CD4-positive, alpha-beta T cell treated with Interleukin-10 for 1 hour (primary cell): ENCODE measurements at regions not wholly inside any gene's neighbourhood (a gene's known extent, or its start where the extent isn't known, plus 50 kb on each side); places are given as distances from the start of the nearest gene placed in this dataset.

Experiments used
- DNase-seq: peaks from one replicate; pipeline ENCODE4 v3.0.0-alpha.2; 2020

DNA sequence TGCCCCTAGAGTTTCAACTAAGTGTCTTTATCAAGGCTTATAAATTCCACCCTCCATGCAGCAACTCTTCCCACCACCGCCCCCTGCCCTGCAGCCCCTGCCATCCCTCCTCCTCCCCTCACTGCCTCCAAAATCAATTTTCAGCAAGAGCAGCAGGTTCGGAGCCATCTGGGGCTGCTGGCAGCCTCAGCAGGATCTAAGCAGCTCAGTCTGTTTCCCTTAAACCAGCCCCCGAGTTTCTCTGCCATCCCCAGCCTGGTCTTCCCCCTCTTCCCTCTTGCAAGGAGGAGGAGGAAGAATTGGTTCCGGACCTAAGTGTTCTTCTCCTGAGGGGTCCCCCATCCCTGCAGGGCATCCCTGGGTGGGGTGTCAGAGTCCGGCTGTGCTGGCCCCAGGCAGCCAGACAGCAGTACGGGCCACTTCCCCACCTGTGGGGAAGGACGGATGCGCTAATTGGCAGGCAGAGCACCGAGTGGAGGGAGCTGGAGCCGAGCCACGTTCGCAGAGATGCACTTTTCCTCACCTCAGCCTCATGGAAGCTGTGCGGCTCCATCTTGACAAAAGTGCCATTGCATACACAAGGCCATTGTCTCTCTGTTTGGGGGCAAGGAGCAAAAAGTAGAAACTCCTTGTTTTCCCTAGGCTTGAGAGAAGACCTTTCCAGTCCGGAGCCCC lies 189.3 kb downstream of the KCNA5 start:
- no peak for DNase-seq

DNA sequence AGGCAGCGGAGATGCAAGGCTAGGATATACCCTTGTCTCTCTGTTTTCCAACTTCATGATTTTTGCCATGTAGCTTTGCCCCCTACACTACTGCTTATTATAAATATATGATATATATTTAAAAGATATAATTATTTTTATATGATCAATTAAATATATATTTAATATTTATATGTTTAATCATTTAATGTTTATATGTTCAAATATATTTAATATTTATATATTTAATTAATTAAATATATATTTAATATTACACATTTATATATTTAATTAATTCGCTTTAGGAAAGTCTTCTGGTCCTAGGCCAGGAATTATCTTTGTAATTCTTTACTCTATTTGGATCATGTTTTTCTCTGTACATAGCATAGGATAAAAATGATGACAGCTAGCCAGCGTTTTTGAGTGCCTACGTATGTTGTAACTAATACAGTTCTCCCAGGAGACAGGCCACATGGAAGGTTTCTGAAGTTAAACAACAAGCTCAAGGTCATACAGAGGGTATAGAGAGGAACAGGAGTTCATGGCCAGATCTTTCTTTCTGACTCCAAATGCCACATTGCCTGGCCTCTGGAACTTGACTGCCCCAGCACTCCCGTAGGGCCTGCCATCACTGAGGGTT lies 192.5 kb downstream of the KCNA5 start:
- DNase-seq: no peak

DNA sequence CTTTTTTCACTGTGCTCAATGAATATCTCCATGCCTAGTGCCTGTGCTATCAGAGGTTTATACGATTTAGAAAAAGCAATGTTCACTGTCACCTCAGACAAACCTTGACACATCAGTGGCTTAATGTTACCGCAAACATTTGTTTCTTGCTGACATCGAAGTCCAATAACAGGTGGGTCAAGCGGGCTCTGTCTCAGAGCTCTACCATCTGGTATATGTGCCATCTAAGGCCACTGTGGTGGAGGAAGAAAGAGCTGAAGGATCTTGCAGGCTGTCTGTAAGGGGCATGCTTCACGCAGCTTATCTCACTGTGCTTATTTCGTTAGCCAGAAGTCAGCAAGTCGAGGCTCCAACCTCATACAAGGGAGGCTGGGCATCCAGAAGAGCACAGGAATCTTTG lies 189.5 kb upstream of the NTF3 start:
- no peak for DNase-seq

DNA sequence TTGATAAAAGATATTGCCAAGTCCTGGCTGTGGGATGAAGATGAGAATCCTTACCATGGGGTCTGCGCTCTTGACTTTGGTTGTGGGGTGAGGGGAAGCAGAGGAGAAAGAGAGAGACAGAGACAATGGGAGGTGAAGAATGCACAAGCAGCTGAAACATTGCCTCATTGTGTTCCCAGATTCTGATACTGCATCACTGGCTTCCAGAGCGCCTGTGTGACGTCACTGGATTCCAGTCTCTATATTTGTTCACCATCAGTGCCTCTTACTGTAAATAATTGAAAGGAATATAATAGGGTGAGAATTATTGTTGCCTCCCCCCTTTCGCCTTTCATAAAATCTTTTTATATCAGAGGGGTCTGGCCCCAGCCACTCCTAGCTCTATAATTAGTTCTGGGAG lies 188.9 kb upstream of the NTF3 start:
- no peak for DNase-seq

DNA sequence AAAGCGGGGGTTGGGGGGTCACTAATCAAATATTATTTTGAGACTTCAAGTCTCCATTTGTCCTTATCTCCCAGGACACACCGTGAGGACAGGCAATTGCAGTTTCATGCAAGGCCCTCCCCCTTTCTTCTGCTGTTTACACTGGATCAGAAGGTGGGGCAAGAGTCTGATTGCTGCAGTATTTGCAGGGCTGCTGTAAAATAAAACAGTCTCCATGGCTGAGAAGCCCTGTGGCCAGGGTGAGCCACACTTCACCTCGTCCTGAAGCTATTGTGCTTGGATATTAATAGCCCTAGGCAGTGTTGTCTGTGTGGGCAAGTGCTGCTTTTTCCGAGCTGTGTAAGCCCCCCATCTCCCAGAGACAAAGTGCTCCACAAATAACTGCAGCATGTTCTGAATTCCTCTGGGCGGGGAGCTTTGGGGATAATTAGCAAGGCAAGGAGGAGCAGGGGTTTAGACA lies 187.4 kb upstream of the NTF3 start:
- DNase-seq: no peak

DNA sequence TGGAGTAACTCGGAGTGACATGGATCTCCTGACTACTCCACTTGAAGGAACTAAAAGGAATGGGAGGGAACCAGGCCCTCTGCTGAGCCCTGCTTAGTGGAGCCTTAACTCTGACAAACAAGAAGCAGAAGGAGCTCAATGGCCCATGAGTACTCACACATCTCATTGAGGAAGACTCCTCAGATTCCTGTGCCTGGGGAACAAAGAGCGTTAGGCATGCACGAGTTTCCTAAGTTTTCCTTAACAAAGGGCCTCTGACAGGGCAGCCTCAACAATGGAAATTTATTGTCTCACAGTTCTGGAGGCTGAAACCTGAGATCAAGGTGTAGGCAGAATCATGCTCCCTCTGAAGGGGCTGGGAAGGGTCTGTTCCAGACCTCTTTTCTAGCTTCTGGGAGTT lies 185.7 kb upstream of the NTF3 start:
- DNase-seq: no peak

DNA sequence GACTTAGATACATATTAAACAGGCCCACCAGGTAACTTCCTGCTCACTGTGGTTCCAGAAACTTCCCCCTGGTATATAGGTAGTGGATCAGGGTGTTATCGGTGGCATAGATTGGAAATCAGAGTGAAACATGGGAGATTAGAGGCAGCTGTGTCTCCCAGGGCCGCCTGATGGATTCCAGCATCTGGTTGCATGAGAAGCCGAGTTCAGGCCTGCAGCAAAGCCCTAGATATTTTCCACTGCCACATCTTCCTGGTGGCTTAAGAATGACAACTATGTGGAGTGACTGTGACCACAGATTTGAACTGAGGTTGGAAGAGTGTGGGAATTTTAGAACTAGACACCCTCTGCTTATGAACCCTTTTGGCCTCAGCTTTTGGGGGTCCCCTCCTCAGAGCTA lies 184.8 kb upstream of the NTF3 start:
- DNase-seq: no peak

DNA sequence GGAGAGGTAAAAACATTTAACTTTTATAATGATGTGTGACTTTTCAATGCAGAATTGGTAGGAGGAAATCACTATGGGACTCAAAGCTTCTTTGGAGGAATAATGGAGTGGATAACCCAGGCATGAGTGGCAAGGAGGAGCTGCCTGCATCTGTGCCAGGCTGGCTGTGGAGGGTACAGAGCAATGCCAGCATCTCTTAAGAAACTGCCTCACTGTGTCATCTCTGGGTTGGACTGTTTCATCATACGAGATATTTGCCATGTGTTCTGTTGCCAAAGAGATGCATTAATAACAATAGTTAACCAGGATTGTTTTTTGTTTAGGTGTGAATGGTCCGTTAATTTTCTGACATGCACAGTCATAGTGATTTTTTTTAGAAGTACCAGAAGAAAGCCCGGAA lies 183.7 kb upstream of the NTF3 start:
- DNase-seq: no peak

DNA sequence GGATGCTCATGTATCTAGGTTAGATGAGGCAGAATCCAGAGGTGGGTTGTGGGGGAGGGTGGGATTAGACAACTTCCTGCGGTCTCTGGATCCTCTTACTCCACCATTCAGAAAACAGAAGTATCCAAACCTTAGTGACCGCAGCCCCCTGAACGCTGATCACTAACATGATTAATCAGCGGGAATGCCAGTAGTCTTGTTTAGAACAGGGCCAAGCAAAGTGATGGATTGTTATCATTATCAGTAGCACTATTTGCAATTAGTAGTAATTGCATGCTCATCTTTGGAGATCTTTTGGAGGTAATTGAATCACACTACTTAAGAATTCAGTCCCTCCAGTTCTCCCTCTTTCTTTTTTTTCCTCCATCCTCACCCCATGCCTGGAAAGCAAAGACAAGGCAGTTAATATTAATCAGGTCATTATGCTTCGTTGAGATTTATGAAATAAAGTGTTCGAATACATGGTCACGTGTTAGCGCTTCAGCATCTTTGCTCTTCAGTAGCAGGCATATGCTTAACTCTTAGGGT lies 182.8 kb upstream of the NTF3 start:
- DNase-seq: no peak

DNA sequence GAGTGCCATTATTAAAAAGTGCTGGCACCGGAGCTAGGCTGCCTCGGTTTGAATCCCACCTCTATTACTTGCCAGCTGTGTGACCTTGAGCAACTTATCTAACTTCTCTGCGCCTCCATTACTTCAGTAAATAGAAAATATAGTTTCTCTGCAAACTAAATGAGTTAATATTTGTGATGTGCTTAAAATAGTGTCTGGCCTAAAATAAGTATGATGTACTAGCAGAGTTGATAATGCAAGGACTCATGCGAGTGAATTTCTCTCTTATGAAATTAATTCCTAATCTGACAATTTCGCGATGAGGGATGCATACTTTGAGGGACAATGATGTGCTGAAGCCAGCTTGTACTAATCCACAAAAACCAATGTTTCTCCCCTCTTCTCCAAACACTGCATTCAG lies 180.8 kb upstream of the NTF3 start:
- no peak for DNase-seq

DNA sequence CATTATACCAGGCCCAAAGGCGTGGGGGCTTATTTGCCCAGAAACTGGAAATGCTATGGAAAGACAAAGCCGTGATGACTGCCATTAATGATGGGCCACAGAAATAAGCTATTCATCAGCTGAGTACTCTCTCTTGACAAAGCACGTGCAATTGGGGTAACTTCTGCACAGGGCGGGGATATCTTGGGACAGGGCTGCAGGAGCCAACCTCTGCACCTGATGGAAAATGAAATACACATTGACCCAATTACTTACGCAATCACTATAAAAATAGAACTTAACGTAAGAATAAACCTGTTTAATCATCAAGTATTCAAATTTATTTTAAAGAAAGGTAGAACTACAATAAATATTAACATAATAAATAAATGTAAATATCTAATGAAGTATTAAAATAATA lies 180.1 kb upstream of the NTF3 start:
- DNase-seq: no peak

DNA sequence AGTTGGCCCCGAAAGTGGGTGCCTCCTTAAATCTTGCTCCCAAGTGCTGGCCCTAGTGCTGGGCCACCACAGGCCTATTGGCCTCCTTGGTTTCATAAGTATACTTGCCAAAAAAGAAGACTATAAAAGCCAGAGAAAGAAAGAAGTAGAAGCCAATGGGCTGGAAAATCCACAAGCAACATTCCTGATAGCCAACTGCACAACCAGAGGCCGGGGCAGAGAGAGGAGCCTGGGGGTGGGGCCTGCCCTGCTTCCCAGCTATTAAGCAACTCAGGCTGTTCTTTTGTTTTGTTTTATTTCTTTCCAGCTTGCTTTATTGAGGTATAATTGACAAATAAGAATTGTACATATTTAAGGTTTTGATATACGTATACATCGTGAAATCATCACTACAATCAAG lies 177.2 kb upstream of the NTF3 start:
- no peak for DNase-seq

DNA sequence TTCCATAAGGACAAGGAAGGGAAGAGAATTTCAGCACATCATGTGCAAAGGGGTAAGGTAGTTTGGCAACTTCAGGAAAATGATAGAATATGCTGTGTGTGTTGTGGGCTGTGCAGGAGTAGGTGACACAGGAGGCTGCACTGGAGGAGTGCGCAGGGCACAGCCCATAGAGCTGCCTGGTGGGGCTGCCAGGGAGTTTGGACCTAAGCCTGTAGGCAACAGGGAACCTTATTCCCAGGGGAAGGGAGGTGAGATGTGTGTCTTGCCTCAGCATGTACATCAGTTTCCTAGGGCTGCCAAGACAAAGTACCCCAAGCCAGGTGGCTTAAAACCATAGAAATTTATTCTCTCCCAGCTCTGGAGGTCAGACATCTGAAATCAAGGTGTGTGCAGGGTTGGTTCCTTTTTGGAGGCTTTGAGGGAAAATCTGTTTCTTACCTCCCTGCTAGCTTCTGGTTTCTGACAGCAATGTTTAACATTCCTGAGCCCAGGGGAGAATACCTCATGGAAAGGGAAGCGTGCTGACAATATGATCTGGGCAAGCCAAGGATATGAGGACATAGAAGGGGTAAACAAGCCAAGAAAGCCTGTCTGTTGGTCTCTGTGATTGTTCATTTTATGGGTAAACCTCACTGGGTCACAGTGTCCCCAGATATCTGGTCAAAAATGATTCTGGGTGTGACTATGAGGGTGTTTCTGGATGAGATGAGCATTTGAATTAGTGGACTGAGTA lies 174.0 kb upstream of the NTF3 start:
- DNase-seq: no peak

DNA sequence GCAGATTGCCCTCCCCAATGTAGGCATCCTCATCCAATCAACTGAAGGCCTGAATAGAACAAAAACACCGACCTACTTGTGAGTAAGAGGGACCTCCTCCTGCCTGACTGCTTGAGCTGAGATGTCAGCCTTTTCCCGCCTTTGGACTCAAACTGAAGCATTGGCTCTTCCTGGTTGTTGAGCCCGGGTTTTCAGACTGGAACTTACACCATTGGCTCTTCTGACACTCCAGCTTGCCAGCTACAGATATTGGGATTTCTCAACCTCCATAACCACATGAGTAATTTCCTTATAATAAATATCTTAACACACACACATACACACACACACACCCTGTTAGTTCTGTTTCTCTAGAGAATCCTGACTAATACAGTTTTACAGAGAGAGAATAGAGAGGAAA lies 173.4 kb upstream of the NTF3 start:
- DNase-seq: no peak

DNA sequence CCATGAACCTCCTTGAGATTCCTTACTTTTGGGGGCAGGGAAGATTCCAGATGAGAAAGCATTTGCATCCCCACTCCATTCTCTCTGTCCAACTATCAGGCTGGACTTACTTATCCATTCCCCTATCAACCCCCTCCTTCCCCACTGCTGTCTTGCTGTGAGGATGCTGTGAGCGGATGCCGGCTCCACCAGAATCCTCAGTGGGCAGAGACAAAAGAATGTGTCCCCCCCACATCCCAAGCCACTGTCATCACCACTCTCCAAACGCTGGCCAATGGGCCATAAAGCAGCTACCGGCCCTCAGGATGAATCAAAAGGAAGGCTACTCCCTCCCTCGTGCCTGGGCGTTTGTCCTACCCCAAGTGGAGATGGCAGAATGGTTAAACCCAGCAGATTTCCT lies 173.0 kb upstream of the NTF3 start:
- DNase-seq: no peak

DNA sequence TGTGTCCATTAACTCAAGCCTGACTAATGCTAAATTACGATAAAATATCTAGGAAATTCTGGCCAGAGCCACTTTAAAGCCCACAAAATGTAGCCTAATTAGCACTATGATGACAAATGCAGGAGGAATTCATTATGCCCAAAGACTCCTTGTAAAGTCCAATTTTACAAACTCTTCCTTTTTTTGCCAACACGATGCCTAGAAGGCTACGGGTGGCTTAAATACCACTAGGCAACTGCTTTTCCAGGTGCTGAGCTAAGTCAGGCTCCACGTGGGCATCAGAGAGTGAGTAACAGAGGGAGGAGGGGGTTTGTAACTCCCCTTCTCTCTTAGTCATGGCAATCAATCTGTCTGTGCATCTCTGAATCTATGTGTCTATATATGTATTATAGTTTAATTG lies 172.4 kb upstream of the NTF3 start:
- no peak for DNase-seq

DNA sequence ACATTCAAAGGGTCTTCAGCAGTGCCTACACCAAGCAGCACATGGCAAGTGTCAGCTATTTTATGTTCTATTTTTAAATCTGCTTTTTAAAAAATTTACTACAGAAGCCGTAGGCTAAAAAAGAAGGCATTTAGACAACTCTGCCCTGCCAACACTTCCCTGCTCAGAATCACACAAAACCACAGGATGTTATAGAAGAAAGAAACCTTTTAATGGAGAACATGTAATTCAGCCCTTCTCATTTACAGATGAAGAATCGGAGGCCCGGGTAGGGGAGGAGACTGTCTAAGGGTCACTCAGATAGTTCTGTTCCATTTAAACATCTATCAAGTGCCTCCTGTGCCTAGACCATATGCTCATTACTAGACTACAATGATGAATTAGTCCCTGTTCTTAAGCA lies 171.8 kb upstream of the NTF3 start:
- DNase-seq: no peak

DNA sequence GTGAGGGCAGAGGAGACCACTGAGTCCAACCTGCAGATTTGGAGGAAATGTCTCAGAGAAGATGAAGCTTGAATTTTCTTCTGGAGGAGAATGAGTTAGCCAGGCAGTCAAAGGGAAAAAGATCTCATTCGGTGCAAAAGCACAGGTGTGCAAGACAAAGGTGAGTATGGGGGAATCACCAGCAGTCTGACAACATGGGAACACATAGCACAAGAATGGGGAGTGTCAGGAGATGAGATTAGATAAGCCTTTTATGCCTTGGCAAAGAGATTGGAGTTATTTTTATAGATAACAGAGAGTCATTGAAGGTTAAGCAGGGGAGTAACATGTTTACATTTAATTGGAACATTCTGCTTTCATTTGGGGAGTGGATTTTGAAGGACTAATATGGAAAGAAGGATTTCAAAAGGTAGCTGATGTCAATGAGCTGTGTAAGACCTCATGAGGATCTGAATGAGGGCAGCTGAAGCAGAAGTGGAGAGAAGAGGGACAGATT lies 171.3 kb upstream of the NTF3 start:
- no peak for DNase-seq

DNA sequence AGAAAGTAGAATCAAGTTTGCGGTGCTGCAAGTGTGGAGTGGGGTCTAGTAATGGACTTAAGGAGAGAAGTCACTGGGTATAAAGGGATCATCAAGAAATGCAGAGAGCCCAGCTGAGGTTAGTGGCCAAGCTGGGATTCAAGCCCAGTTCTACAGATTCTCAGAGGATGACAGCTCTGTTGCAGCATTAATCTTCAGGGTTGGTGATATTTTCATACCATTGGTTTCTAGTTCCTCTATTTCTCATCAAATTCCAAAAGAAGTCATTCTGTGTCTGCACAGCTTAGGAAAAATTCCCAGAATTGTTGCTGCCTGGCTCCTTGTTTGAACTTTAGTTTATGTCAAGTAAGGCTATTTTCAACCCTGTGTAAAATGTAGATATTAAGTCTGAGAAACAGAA lies 169.5 kb upstream of the NTF3 start:
- DNase-seq: no peak

DNA sequence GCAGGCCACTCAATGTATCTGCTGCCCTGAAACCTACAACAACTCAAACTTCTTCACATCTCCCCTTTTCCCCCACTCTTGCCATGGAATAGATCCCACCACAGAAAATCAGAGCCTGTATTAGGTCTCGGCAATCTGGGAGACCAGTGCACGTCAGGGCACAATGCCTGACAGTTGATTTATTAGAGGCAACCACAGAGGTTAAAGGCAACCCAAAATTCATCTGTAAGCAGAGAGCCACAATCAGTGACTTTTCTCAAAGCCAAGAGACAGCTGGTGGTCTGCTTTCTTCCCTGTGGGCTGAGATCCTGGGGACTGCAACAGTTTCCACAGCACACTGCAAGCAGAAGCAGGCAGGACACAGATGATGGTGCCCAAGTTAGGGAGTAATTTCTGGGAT lies 169.0 kb upstream of the NTF3 start:
- no peak for DNase-seq

DNA sequence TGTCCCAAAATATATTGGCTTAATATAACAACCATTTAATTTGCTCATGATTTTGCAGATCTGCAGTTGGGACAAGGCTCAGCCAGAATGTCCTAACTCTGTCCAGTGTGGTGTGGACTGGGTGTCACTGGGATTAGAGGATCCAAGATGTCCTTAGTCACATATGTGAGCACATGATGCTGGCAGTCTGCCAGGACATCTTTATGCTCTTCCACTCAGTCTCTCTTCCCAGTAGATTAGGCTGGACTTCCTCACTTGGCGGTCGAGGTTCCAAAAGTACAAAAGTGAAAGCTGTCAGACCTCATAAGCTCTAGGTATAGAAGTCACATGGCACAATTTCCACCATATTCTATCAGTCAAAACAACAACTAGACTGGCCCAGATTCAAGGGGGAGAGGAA lies 167.9 kb upstream of the NTF3 start:
- DNase-seq: no peak

DNA sequence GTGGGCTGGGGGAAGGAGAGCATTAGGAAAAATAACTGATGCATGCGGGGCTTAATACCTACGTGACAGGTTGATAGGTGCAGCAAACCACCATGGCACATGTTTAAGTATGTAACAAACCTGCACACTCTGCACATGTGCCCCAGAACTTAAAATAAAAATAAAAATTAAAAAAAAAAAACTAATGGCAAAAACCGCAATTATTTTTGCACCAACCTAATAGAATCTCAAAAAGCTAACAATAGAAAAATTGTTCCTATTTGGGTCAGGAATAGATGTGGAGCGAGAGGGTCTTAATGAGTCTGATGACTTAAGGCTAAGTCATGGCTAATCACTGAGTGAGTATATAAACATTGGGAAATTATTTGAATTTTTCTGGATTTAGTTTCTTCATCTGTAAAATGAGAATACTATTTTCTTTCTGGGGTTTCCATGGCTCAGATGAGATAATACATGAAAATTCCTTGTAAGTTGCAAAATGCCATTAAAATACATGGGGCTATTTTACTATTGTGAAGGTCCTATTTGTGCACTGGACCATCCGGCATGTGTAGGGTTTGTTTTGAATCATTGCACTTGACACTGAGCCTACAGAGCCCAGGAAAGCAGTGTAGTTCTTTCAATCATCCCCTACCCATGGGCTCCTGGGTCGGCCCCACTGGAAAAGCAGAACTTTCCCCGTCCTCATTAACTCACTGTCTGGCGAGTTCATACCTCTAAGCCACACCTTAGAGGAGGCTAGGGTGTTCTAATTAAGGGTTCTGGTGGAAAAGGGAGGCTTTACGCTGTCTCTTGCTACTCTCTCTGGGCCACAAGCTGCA lies 164.1 kb upstream of the NTF3 start:
- DNase-seq: no peak
